ENCODE measurements at regions not wholly inside any gene's neighbourhood (a gene's known extent, or its start where the extent isn't known, plus 50 kb on each side); places are given as distances from the start of the nearest gene placed in this dataset.

DNA sequence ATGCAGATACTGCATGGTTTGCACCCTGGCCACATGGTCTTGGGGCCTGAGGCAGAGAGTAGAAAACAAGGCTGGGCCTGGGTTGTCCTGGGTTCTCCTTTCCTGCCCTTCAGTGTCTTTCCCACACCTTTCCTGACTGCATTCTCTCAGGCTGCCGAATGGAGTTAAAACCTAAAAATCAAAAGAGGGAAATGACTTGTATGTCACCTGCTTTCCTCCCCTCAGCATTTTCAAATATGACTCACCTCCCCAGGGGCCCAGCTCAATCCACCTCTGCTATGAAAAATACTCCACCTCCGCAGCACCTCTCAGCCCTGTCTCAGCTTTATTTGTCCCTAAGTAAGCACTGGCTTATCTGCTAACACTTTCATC, 457.8 kb upstream of the MEX3C start:
- Mint-ChIP-seq H3K27me3 (peaks cover 4% of the 10 kb centered on the region), H3K4me3 (no peak overlapping the region), H3K36me3 (no peaks in the 10 kb centered on the region), H3K4me1 (no peaks in the 10 kb centered on the region), H3K9me3 (peaks cover 0 to 1% (median 0%) of the 10 kb centered on the region in 7 donors), H3K27ac (no peak overlapping the region)
- Histone ChIP-seq H3K27me3 (ENCODE audit: control insufficient read depth, insufficient read depth, low read length) (no peaks in the 10 kb centered on the region), H3K9me3 (ENCODE audit: control insufficient read depth in 2 of 2, low read length in 2 of 2) (no peaks in the 10 kb centered on the region), H3K4me3 (ENCODE audit: low read depth, low read length) (no peak overlapping the region), H3K27ac (ENCODE audit: insufficient read depth, low read length, poor library complexity, severe bottlenecking) (no peak overlapping the region), H3K4me1 (ENCODE audit: control insufficient read depth, insufficient read depth, low read length, poor library complexity, severe bottlenecking) (no peaks in the 10 kb centered on the region), H3K36me3 (ENCODE audit: control insufficient read depth, insufficient read depth, low read length) (no peaks in the 10 kb centered on the region)
- no peak for ATAC-seq (ENCODE audit: low read depth in 2 of 2)
- DNase-seq = no peak

DNA sequence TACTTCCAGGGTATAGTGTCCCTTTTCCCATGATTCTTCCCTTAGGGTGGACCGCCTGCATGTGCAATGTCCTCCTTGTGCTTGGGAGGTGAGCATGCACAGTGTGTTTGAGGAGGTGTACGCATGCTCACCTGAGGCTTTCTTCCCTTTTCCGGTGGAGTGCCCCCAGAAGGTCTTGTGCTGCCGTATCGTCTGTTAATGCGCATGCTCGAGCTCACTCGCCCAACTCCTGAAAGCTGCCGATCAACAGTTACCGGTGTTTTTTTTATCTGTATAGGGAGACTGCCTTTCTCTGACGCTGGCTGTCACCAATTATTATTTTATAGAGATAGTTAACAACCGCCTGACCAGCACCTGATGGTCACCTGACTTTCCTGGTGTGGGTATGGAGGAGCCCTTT, 458.8 kb upstream of the MEX3C start:
- Histone ChIP-seq H3K9me3 (ENCODE audit: control insufficient read depth in 2 of 2, low read length in 2 of 2) (no peaks in the 10 kb centered on the region), H3K27me3 (ENCODE audit: control insufficient read depth, insufficient read depth, low read length) (no peaks in the 10 kb centered on the region), H3K36me3 (ENCODE audit: control insufficient read depth, insufficient read depth, low read length) (no peaks in the 10 kb centered on the region), H3K4me3 (ENCODE audit: low read depth, low read length) (no peak overlapping the region), H3K27ac (ENCODE audit: insufficient read depth, low read length, poor library complexity, severe bottlenecking) (no peak overlapping the region), H3K4me1 (ENCODE audit: control insufficient read depth, insufficient read depth, low read length, poor library complexity, severe bottlenecking) (no peaks in the 10 kb centered on the region)
- DNase-seq (no peak), ATAC-seq (ENCODE audit: low read depth in 2 of 2) (no peak)
- Mint-ChIP-seq H3K9me3 (no peaks in the 10 kb centered on the region), H3K27me3 (peaks cover 4% of the 10 kb centered on the region), H3K4me1 (no peaks in the 10 kb centered on the region), H3K27ac (no peak overlapping the region), H3K4me3 (no peak overlapping the region), H3K36me3 (no peaks in the 10 kb centered on the region)

DNA sequence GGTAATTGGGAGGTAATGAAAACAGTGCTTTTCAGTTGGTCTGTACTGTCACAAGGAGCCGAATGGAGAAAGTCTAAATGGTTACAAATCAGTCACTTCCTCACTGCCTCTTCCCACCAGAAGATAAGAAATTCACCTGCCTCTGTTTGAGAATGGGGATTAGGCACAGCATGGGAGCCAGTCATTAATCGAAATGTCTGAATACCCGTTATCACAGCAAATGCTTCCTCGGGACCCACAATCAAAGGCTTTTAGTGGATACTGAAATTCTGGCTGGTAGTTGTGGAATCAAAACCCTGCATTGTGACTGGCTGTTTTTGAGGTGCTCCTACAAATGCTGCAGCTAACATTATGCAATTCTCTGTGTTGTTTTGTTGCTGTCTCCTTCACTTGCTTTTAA, 461.0 kb upstream of the MEX3C start:
- no peak overlapping the region for H3K4me3 ChIP-seq (ENCODE audit: low read depth, low read length)
- no peaks in the 10 kb centered on the region for H3K9me3 Mint-ChIP-seq
- no peak overlapping the region for H3K4me3 Mint-ChIP-seq
- H3K27ac Mint-ChIP-seq = no peak overlapping the region
- no peaks in the 10 kb centered on the region for H3K9me3 ChIP-seq (ENCODE audit: control insufficient read depth in 2 of 2, low read length in 2 of 2)
- H3K36me3 Mint-ChIP-seq = no peaks in the 10 kb centered on the region
- no peak overlapping the region for H3K27ac ChIP-seq (ENCODE audit: insufficient read depth, low read length, poor library complexity, severe bottlenecking)
- ATAC-seq (ENCODE audit: low read depth in 2 of 2) (no peak), DNase-seq (no peak)
- no peaks in the 10 kb centered on the region for H3K4me1 ChIP-seq (ENCODE audit: control insufficient read depth, insufficient read depth, low read length, poor library complexity, severe bottlenecking)
- H3K27me3 ChIP-seq (ENCODE audit: control insufficient read depth, insufficient read depth, low read length) = no peaks in the 10 kb centered on the region
- H3K4me1 Mint-ChIP-seq = no peaks in the 10 kb centered on the region
- peaks cover 4% of the 10 kb centered on the region for H3K27me3 Mint-ChIP-seq
- no peaks in the 10 kb centered on the region for H3K36me3 ChIP-seq (ENCODE audit: control insufficient read depth, insufficient read depth, low read length)

DNA sequence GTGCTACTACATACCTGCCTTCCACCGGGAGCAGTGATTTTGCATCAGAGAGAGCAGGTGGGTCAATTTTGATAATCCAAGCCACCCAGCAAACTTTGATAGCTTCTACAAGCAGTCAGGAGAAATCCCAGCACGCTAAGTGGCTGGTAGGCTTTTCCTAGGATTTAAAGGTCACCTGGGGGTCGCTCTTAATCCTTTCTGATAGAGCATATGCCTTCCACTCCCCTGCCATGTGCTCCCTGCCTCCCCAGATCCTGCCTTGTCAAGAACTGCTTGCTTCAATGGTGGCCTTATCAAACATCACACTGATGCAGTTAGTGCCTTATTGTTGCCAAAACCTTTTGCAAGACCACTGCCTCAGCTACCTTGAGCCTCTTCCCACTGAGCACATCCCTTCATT, 462.3 kb upstream of the MEX3C start:
- ATAC-seq (ENCODE audit: low read depth in 2 of 2) (no peak), DNase-seq (no peak)
- Histone ChIP-seq H3K27ac (ENCODE audit: insufficient read depth, low read length, poor library complexity, severe bottlenecking) (no peak overlapping the region), H3K36me3 (ENCODE audit: control insufficient read depth, insufficient read depth, low read length) (no peaks in the 10 kb centered on the region), H3K27me3 (ENCODE audit: control insufficient read depth, insufficient read depth, low read length) (no peaks in the 10 kb centered on the region), H3K9me3 (ENCODE audit: control insufficient read depth in 2 of 2, low read length in 2 of 2) (no peaks in the 10 kb centered on the region), H3K4me3 (ENCODE audit: low read depth, low read length) (no peak overlapping the region), H3K4me1 (ENCODE audit: control insufficient read depth, insufficient read depth, low read length, poor library complexity, severe bottlenecking) (no peaks in the 10 kb centered on the region)
- no peaks in the 10 kb centered on the region for H3K4me1 Mint-ChIP-seq
- H3K27me3 Mint-ChIP-seq = peaks cover 4% of the 10 kb centered on the region
- no peak overlapping the region for H3K4me3 Mint-ChIP-seq
- no peaks in the 10 kb centered on the region for H3K9me3 Mint-ChIP-seq
- no peak overlapping the region for H3K27ac Mint-ChIP-seq
- H3K36me3 Mint-ChIP-seq = no peaks in the 10 kb centered on the region

DNA sequence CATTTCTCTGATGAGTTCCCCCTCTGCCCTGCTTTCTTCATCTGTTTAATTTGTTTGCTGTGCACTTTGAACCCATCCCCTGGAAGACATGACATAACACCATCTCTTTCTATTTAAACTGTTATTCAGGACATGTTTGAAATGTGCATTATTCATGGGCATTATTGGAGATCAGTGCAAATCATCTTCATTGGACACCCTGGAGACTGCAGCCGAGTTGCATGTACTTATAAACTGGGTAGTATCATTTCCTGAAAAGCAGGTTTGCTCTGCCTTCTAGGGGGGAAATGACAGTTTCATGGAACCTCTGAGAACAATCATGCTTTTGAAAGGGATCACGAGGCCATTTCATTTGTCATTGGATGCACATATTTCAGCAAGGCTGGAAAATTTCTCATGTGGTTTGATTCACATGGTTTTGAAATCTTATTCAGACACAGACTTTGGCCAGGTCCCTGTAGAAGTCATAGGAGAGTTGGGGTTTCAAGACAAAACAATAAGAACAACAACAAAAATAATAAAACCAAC, 462.8 kb upstream of the MEX3C start:
- Histone ChIP-seq H3K4me1 (ENCODE audit: control insufficient read depth, insufficient read depth, low read length, poor library complexity, severe bottlenecking) (no peaks in the 10 kb centered on the region), H3K27me3 (ENCODE audit: control insufficient read depth, insufficient read depth, low read length) (no peaks in the 10 kb centered on the region), H3K36me3 (ENCODE audit: control insufficient read depth, insufficient read depth, low read length) (no peaks in the 10 kb centered on the region), H3K4me3 (ENCODE audit: low read depth, low read length) (no peak overlapping the region), H3K9me3 (ENCODE audit: control insufficient read depth in 2 of 2, low read length in 2 of 2) (no peaks in the 10 kb centered on the region), H3K27ac (ENCODE audit: insufficient read depth, low read length, poor library complexity, severe bottlenecking) (no peak overlapping the region)
- Mint-ChIP-seq H3K27ac (no peak overlapping the region), H3K4me1 (no peaks in the 10 kb centered on the region), H3K9me3 (no peaks in the 10 kb centered on the region), H3K36me3 (no peaks in the 10 kb centered on the region), H3K27me3 (peaks cover 4% of the 10 kb centered on the region), H3K4me3 (no peak overlapping the region)
- no peak for DNase-seq
- no peak for ATAC-seq (ENCODE audit: low read depth in 2 of 2)

DNA sequence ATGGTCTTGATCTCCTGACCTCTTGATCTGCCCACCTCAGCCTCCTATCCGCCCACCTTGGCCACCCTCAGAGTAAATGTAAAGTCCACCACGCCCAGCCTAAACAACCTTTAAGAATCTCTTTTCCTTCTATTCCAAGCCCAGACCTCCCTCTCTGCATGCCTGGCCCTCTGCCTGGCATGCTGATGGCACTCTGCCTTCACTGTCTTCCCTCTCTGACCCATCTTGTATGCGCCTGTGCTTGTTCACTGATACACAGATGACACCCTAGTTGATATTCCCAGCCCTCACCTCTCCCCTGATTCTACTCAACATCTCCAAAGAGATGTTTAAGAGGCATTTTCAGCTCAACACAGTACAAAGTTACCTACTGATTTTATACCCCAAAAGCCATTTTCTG, 466.8 kb upstream of the MEX3C start:
- Histone ChIP-seq H3K27me3 (ENCODE audit: control insufficient read depth, insufficient read depth, low read length) (no peaks in the 10 kb centered on the region), H3K36me3 (ENCODE audit: control insufficient read depth, insufficient read depth, low read length) (no peaks in the 10 kb centered on the region), H3K9me3 (ENCODE audit: control insufficient read depth in 2 of 2, low read length in 2 of 2) (no peaks in the 10 kb centered on the region), H3K27ac (ENCODE audit: insufficient read depth, low read length, poor library complexity, severe bottlenecking) (no peak overlapping the region), H3K4me3 (ENCODE audit: low read depth, low read length) (no peak overlapping the region), H3K4me1 (ENCODE audit: control insufficient read depth, insufficient read depth, low read length, poor library complexity, severe bottlenecking) (no peaks in the 10 kb centered on the region)
- no peak overlapping the region for H3K4me3 Mint-ChIP-seq
- peaks cover 0 to 1% (median 0%) of the 10 kb centered on the region in 7 donors for H3K9me3 Mint-ChIP-seq
- no peaks in the 10 kb centered on the region for H3K36me3 Mint-ChIP-seq
- DNase-seq (no peak), ATAC-seq (ENCODE audit: low read depth in 2 of 2) (no peak)
- no peaks in the 10 kb centered on the region for H3K27me3 Mint-ChIP-seq
- H3K4me1 Mint-ChIP-seq = peaks cover 0 to 5% (median under 1%) of the 10 kb centered on the region in 4 donors
- no peak overlapping the region for H3K27ac Mint-ChIP-seq

DNA sequence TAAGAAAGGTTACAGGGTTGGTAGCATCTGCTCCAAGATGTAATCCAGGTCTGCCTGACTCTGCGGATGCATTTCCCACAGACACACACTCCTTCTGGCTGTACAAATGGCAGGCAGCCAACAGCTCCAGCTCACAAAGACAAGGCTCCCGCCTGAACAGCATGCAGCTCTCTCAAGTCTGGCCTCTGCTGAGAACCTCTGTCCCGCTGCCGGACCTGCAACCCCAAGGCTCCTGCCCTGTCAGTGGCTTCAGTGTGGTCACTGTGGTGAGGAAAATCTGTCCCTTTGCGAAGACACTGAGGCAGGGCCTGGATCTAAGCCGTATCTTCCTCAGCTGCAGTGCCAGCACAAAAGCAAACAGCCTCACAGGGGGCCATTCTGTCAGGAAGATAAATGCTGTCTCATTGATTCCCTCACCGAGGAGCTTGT, 469.3 kb upstream of the MEX3C start:
- no peak overlapping the region for H3K27ac Mint-ChIP-seq
- ATAC-seq (ENCODE audit: low read depth in 2 of 2) (no peak), DNase-seq (no peak)
- H3K4me1 Mint-ChIP-seq = peaks cover 0 to 5% (median under 1%) of the 10 kb centered on the region in 4 donors
- H3K9me3 Mint-ChIP-seq = peaks cover 0 to 4% (median 0%) of the 10 kb centered on the region in 7 donors
- Histone ChIP-seq H3K27ac (ENCODE audit: insufficient read depth, low read length, poor library complexity, severe bottlenecking) (no peak overlapping the region), H3K27me3 (ENCODE audit: control insufficient read depth, insufficient read depth, low read length) (no peaks in the 10 kb centered on the region), H3K9me3 (ENCODE audit: control insufficient read depth in 2 of 2, low read length in 2 of 2) (no peaks in the 10 kb centered on the region), H3K4me1 (ENCODE audit: control insufficient read depth, insufficient read depth, low read length, poor library complexity, severe bottlenecking) (no peaks in the 10 kb centered on the region), H3K4me3 (ENCODE audit: low read depth, low read length) (no peak overlapping the region), H3K36me3 (ENCODE audit: control insufficient read depth, insufficient read depth, low read length) (no peaks in the 10 kb centered on the region)
- no peaks in the 10 kb centered on the region for H3K36me3 Mint-ChIP-seq
- H3K4me3 Mint-ChIP-seq = no peak overlapping the region
- no peaks in the 10 kb centered on the region for H3K27me3 Mint-ChIP-seq

DNA sequence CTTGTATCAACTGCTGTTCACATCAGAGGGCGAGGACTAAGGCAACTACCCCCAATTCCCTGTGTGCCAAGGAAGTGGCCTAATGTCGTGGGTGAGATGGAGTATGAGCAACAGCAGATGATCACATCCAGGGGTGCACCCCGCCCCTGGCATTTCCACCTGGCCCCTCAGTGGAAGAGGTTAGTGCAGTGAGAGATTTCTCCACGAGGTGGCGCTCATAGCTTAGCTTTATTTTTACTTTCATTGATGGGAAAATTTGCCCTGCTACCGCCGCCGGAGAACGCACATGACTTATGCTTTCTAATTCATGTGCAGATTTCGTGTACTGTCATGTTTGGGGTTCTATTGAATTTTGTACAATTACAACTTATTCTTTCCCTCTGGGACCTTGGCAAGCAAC, 470.6 kb upstream of the MEX3C start:
- no peaks in the 10 kb centered on the region for H3K27me3 Mint-ChIP-seq
- no peaks in the 10 kb centered on the region for H3K36me3 ChIP-seq (ENCODE audit: control insufficient read depth, insufficient read depth, low read length)
- H3K27me3 ChIP-seq (ENCODE audit: control insufficient read depth, insufficient read depth, low read length) = no peaks in the 10 kb centered on the region
- no peak overlapping the region for H3K27ac ChIP-seq (ENCODE audit: insufficient read depth, low read length, poor library complexity, severe bottlenecking)
- H3K27ac Mint-ChIP-seq = no peak overlapping the region
- no peak overlapping the region for H3K4me3 ChIP-seq (ENCODE audit: low read depth, low read length)
- H3K9me3 ChIP-seq (ENCODE audit: control insufficient read depth in 2 of 2, low read length in 2 of 2) = no peaks in the 10 kb centered on the region
- peaks cover 0 to 4% (median 0%) of the 10 kb centered on the region in 7 donors for H3K9me3 Mint-ChIP-seq
- DNase-seq = peak in 1 of 3 donors; percentile 46
- peak in 1 of 2 donors; percentile 28 for ATAC-seq (ENCODE audit: low read depth in 2 of 2)
- H3K4me3 Mint-ChIP-seq = no peak overlapping the region
- H3K4me1 ChIP-seq (ENCODE audit: control insufficient read depth, insufficient read depth, low read length, poor library complexity, severe bottlenecking) = no peaks in the 10 kb centered on the region
- H3K4me1 Mint-ChIP-seq = peaks cover 0 to 5% (median under 1%) of the 10 kb centered on the region in 4 donors
- H3K36me3 Mint-ChIP-seq = no peaks in the 10 kb centered on the region
